ENCODE measurements at regions not wholly inside any gene's neighbourhood (a gene's known extent, or its start where the extent isn't known, plus 50 kb on each side); places are given as distances from the start of the nearest gene placed in this dataset.

DNA sequence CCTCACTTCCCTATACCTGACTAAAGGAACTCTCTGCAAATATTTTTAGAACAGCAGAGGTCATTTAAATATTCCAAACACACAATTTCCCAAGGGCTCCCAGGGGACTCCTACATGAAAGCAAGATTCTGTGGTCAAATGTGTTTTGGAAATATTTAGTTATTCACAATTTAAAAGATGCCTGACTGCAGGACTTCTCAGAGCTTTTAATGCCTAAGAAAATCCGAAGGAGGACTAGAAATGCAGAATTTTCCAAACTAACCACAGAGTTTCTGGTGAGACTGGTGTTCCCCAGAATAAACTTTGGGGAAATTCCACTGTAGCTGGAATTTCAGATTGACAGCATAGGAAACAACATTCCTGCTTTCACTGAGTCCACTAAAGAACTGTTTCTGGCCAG is 84.8 kb upstream of the MAP1LC3B2 start:
- Histone ChIP-seq H3K4me3 (replicated peaks in 1 of 3; ENCODE audit: insufficient read depth in 1 of 3, low read depth in 1 of 3, low read length in 3 of 3) (no peak overlapping the region), H3K27ac (ENCODE audit: insufficient read depth, low read depth, low read length) (no peak overlapping the region), H4K20me1 (replicated peaks; ENCODE audit: control insufficient read depth, extremely low read depth, insufficient read depth, low read length) (no peaks in the 10 kb centered on the region), H3K36me3 (ENCODE audit: control insufficient read depth in 2 of 2, extremely low read depth in 1 of 2, insufficient read depth in 2 of 2, low read length in 2 of 2) (no peaks in the 10 kb centered on the region), H3K9ac (replicated peaks; ENCODE audit: extremely low read depth, insufficient read depth, low read length) (no peak overlapping the region), H3K27me3 (ENCODE audit: control insufficient read depth in 2 of 2, insufficient read depth in 2 of 2, low read length in 2 of 2) (peaks cover 0 to 2% of the 10 kb centered on the region in 2 experiments), H3K4me2 (ENCODE audit: insufficient read depth, low read length) (no peak overlapping the region), H3K9me3 (replicated peaks; ENCODE audit: control insufficient read depth, insufficient read depth, low read length) (no peaks in the 10 kb centered on the region), H3K4me1 (ENCODE audit: control insufficient read depth, extremely low read depth, insufficient read depth, low read length) (no peaks in the 10 kb centered on the region), H3K9me1 (replicated peaks; ENCODE audit: control insufficient read depth, extremely low read depth, insufficient read depth, low read length) (no peaks in the 10 kb centered on the region), H2AFZ (ENCODE audit: low read depth, low read length) (no peak overlapping the region), H3K79me2 (ENCODE audit: control insufficient read depth, insufficient read depth, low read length) (no peaks in the 10 kb centered on the region)
- DNase-seq (ENCODE audit: low read depth, low spot score): no peak
- intact Hi-C loops (cut with micrococcal nuclease): no loop called here
- dilution Hi-C loops (cut with MboI; ENCODE audit: extremely low pct_ligation_motif_present, low sequenced_read_pairs): no loop called here
- FAIRE-seq: no peak
- POLR2A ChIA-PET: no interaction called here
- no TSS peak for BruUV-seq (replicated peaks)
- TF ChIP-seq, protein P1, sequence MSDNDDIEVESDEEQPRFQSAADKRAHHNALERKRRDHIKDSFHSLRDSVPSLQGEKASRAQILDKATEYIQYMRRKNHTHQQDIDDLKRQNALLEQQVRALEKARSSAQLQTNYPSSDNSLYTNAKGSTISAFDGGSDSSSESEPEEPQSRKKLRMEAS (IDR thresholded peaks at IDR 0.05; ENCODE audit: insufficient read depth, insufficient read length): no peak
- TF ChIP-seq JUN (IDR thresholded peaks at IDR 0.05; ENCODE audit: borderline replicate concordance, insufficient read depth, insufficient read length, low read depth) (no peak), POLR2A (IDR thresholded peaks at IDR 0.05; ENCODE audit: low read depth, low read length) (no peak), GATA2 (IDR thresholded peaks at IDR 0.05; ENCODE audit: insufficient read depth, insufficient read length, low read depth, low read length) (no peak), POLR2AphosphoS5 (IDR thresholded peaks at IDR 0.05; ENCODE audit: insufficient read depth, low read depth, low read length) (no peak), MYC (IDR thresholded peaks at IDR 0.05; ENCODE audit: low read depth, low read length) (no peak), EZH2 (IDR thresholded peaks at IDR 0.05; ENCODE audit: borderline replicate concordance, low read depth, low read length, severe bottlenecking) (no peak), FOS (IDR thresholded peaks at IDR 0.05; ENCODE audit: borderline replicate concordance, insufficient read depth, low read length) (no peak)
- TF ChIP-seq, protein P2, sequence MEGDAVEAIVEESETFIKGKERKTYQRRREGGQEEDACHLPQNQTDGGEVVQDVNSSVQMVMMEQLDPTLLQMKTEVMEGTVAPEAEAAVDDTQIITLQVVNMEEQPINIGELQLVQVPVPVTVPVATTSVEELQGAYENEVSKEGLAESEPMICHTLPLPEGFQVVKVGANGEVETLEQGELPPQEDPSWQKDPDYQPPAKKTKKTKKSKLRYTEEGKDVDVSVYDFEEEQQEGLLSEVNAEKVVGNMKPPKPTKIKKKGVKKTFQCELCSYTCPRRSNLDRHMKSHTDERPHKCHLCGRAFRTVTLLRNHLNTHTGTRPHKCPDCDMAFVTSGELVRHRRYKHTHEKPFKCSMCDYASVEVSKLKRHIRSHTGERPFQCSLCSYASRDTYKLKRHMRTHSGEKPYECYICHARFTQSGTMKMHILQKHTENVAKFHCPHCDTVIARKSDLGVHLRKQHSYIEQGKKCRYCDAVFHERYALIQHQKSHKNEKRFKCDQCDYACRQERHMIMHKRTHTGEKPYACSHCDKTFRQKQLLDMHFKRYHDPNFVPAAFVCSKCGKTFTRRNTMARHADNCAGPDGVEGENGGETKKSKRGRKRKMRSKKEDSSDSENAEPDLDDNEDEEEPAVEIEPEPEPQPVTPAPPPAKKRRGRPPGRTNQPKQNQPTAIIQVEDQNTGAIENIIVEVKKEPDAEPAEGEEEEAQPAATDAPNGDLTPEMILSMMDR (IDR thresholded peaks at IDR 0.05; ENCODE audit: extremely low read depth in 1 of 2, insufficient read depth in 1 of 2, low read depth in 1 of 2, low read length in 2 of 2): no peak
- CTCF ChIA-PET: no interaction called here
